ENCODE measurements at regions not wholly inside any gene's neighbourhood (a gene's known extent, or its start where the extent isn't known, plus 50 kb on each side); places are given as distances from the start of the nearest gene placed in this dataset.
"Not testable (repeated sequence)": the region's sequence is repeated elsewhere in the genome, so short reads cannot be mapped to it uniquely, and the experiment has no call there.

GRCh38 chr1:222416001-222416791 is 131.7 kb downstream of the HHIPL2 start:
- no peak for DNase-seq (ENCODE audit: low read depth, low spot score)

- no peak for DNase-seq (ENCODE audit: low read depth, low spot score)
Measured at GRCh38 chr1:222415441-222415840, 132.5 kb downstream of the HHIPL2 start.

- no peak for DNase-seq (ENCODE audit: low read depth, low spot score)
Measured at GRCh38 chr1:222413991-222414549, 133.8 kb downstream of the HHIPL2 start.

GRCh38 chr1:222413436-222413835 is 134.5 kb downstream of the HHIPL2 start:
- no peak for DNase-seq (ENCODE audit: low read depth, low spot score)

GRCh38 chr1:222404710-222405109 is 143.2 kb downstream of the HHIPL2 start:
- DNase-seq (ENCODE audit: low read depth, low spot score) = no peak

GRCh38 chr1:222399197-222399596 is 148.7 kb downstream of the HHIPL2 start:
- DNase-seq (ENCODE audit: low read depth, low spot score) = no peak

- DNase-seq (ENCODE audit: low read depth, low spot score) = no peak
Measured at GRCh38 chr1:222394224-222394623, 153.7 kb downstream of the HHIPL2 start.

- peak; percentile 55 for DNase-seq (ENCODE audit: low read depth, low spot score)
Measured at GRCh38 chr1:222392556-222392955, 155.3 kb downstream of the HHIPL2 start.

GRCh38 chr1:222390181-222390580 is 157.7 kb downstream of the HHIPL2 start:
- DNase-seq (ENCODE audit: low read depth, low spot score) = peak; percentile 62

GRCh38 chr1:222387007-222387814 is 160.7 kb downstream of the HHIPL2 start:
- DNase-seq (ENCODE audit: low read depth, low spot score) = no peak

GRCh38 chr1:222385955-222386354 is 161.9 kb downstream of the HHIPL2 start:
- DNase-seq (ENCODE audit: low read depth, low spot score) = no peak

- no peak for DNase-seq (ENCODE audit: low read depth, low spot score)
Measured at GRCh38 chr1:222385262-222385661, 162.6 kb downstream of the HHIPL2 start.

- no peak for DNase-seq (ENCODE audit: low read depth, low spot score)
Measured at GRCh38 chr1:222384531-222384930, 163.4 kb downstream of the HHIPL2 start.

GRCh38 chr1:222382171-222382570 is 165.7 kb downstream of the HHIPL2 start:
- no peak for DNase-seq (ENCODE audit: low read depth, low spot score)

- no peak for DNase-seq (ENCODE audit: low read depth, low spot score)
Measured at GRCh38 chr1:222377428-222378088, 170.3 kb downstream of the HHIPL2 start.

- DNase-seq (ENCODE audit: low read depth, low spot score) = not testable (repeated sequence)
Measured at GRCh38 chr1:222376791-222377190, 171.1 kb downstream of the HHIPL2 start.

GRCh38 chr1:222375701-222376100 is 172.2 kb downstream of the HHIPL2 start:
- peak; percentile 68 for DNase-seq (ENCODE audit: low read depth, low spot score)

GRCh38 chr1:222373831-222374602 is 173.9 kb downstream of the HHIPL2 start:
- no peak for DNase-seq (ENCODE audit: low read depth, low spot score)

- DNase-seq (ENCODE audit: low read depth, low spot score) = no peak
Measured at GRCh38 chr1:222373216-222373615, 174.7 kb downstream of the HHIPL2 start.

GRCh38 chr1:222372221-222372620 is 175.7 kb downstream of the HHIPL2 start:
- DNase-seq (ENCODE audit: low read depth, low spot score) = peak; percentile 11

Data from astrocyte of the hippocampus (primary cell).